C4-2B (cell line): ENCODE measurements at regions not wholly inside any gene's neighbourhood (a gene's known extent, or its start where the extent isn't known, plus 50 kb on each side); places are given as distances from the start of the nearest gene placed in this dataset.

Experiments used
- ZFX ChIP-seq: fragments of 450-650 bp; IDR thresholded peaks from 2 replicates; pipeline ENCODE4 v1.6.1; 2017
- TF ChIP-seq, protein P1 (sequence below): fragments of 450-650 bp; conservative IDR thresholded peaks from 2 replicates; pipeline ENCODE4 v1.5.1; 2017; ENCODE audit warnings: mild to moderate bottlenecking

DNA sequence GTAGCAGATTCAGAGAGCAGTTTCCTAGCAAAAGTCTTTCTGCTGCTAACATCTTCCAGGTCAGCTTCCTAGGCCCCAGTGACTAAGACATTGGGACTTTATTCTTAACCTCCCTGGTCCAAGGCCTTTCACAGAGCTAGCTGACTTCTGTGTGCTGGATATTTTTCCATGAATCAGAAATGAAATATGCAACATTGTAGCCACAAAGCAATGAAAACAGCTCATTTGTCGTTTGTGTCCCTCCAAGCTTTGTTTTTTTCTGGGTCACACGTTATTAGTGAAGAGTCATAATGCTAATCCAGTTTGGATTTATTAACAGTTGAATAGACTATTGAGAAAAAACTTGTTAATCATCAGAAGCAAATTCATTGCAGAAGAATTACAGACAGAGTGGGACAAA lies 82.4 kb downstream of the ARF6 start:
- TF ChIP-seq, protein P1, sequence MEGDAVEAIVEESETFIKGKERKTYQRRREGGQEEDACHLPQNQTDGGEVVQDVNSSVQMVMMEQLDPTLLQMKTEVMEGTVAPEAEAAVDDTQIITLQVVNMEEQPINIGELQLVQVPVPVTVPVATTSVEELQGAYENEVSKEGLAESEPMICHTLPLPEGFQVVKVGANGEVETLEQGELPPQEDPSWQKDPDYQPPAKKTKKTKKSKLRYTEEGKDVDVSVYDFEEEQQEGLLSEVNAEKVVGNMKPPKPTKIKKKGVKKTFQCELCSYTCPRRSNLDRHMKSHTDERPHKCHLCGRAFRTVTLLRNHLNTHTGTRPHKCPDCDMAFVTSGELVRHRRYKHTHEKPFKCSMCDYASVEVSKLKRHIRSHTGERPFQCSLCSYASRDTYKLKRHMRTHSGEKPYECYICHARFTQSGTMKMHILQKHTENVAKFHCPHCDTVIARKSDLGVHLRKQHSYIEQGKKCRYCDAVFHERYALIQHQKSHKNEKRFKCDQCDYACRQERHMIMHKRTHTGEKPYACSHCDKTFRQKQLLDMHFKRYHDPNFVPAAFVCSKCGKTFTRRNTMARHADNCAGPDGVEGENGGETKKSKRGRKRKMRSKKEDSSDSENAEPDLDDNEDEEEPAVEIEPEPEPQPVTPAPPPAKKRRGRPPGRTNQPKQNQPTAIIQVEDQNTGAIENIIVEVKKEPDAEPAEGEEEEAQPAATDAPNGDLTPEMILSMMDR = no peak
- no peak for TF ChIP-seq ZFX
